Activated CD8-positive, alpha-beta T cell treated with anti-CD3 and anti-CD28 coated beads for 36 hours (primary cell): ENCODE measurements at regions not wholly inside any gene's neighbourhood (a gene's known extent, or its start where the extent isn't known, plus 50 kb on each side); places are given as distances from the start of the nearest gene placed in this dataset.

Experiments
- ATAC-seq: fragments of 200-7000 bp; cut with Tn5 transposase; one replicate; pipeline ENCODE4 v1.10.0; 2021; ENCODE audit warnings: mild to moderate bottlenecking, moderate library complexity
- CTCF ChIA-PET: fragments of 350-600 bp; sonication (Branson Sonifier 250); formaldehyde crosslinking; loops from one replicate; lab custom pipeline; 2021; ENCODE audit warnings: antibody characterized with exemption; lab: Charles Lee
- POLR2A ChIA-PET: fragments of 350-600 bp; sonication (Branson Sonifier 250); formaldehyde crosslinking; loops from one replicate; lab custom pipeline; 2021; ENCODE audit warnings: antibody characterized with exemption; lab: Charles Lee
- DNase-seq: peaks from one replicate; pipeline ENCODE4 v3.0.0-alpha.2; 2020
- H3K27ac Mint-ChIP-seq: one replicate; pipeline ENCODE4 v1.8.0; 2021; ENCODE audit warnings: mild to moderate bottlenecking, mixed read lengths
- H3K27me3 Mint-ChIP-seq: one replicate; pipeline ENCODE4 v1.8.0; 2021; ENCODE audit warnings: mixed read lengths
- H3K36me3 Mint-ChIP-seq: one replicate; pipeline ENCODE4 v1.8.0; 2021; ENCODE audit warnings: low read depth, mixed read lengths
- H3K4me1 Mint-ChIP-seq: one replicate; pipeline ENCODE4 v1.8.0; 2021; ENCODE audit warnings: low read depth, mixed read lengths
- H3K4me3 Mint-ChIP-seq: one replicate; pipeline ENCODE4 v1.8.0; 2021; ENCODE audit warnings: mild to moderate bottlenecking, moderate library complexity, mixed read lengths
- H3K9me3 Mint-ChIP-seq: one replicate; pipeline ENCODE4 v1.8.0; 2021; ENCODE audit warnings: mixed read lengths
- CTCF ChIP-seq: fragments of 200-600 bp; IDR thresholded peaks from one replicate; pipeline ENCODE4 v1.8.0; 2022; ENCODE audit warnings: antibody characterized with exemption, mild to moderate bottlenecking
- intact Hi-C: fragments of 100-400 bp; cut with micrococcal nuclease; formaldehyde crosslinking; loops from one replicate; pipeline ENCODE4 v1.10.0; 2022

GRCh38 chr17:33933576-33933975 is 321.5 kb upstream of the CCL2 start:
- ATAC-seq (no peak), DNase-seq (no peak)
- Mint-ChIP-seq H3K27ac (no peak overlapping the region), H3K9me3 (no peaks in the 10 kb centered on the region), H3K27me3 (peaks cover under 1% of the 10 kb centered on the region), H3K36me3 (no peaks in the 10 kb centered on the region), H3K4me1 (no peaks in the 10 kb centered on the region), H3K4me3 (no peak overlapping the region)
- intact Hi-C loops = no loop called here
- POLR2A ChIA-PET = no interaction called here
- TF ChIP-seq CTCF = no peak
- CTCF ChIA-PET = no interaction called here

GRCh38 chr17:33934696-33935095 is 320.4 kb upstream of the CCL2 start:
- ATAC-seq (no peak), DNase-seq (no peak)
- TF ChIP-seq CTCF = no peak
- CTCF ChIA-PET = no interaction called here
- Mint-ChIP-seq H3K36me3 (no peaks in the 10 kb centered on the region), H3K27ac (no peak overlapping the region), H3K4me3 (no peak overlapping the region), H3K27me3 (no peaks in the 10 kb centered on the region), H3K4me1 (no peaks in the 10 kb centered on the region), H3K9me3 (no peaks in the 10 kb centered on the region)
- intact Hi-C loops = no loop called here
- POLR2A ChIA-PET = no interaction called here

- CTCF ChIA-PET = no interaction called here
- intact Hi-C loops = no loop called here
- DNase-seq = no peak
- Mint-ChIP-seq H3K4me3 (no peak overlapping the region), H3K4me1 (no peaks in the 10 kb centered on the region), H3K9me3 (no peaks in the 10 kb centered on the region), H3K27me3 (no peaks in the 10 kb centered on the region), H3K36me3 (no peaks in the 10 kb centered on the region), H3K27ac (no peak overlapping the region)
- POLR2A ChIA-PET = no interaction called here
- no peak for ATAC-seq
- TF ChIP-seq CTCF = no peak
These were observed 319.3 kb upstream of the CCL2 start for GRCh38 chr17:33935822-33936221.

- Mint-ChIP-seq H3K4me1 (no peaks in the 10 kb centered on the region), H3K27me3 (no peaks in the 10 kb centered on the region), H3K9me3 (no peaks in the 10 kb centered on the region)
These were observed 318.3 kb upstream of the CCL2 start for GRCh38 chr17:33936764-33937163.

GRCh38 chr17:33939959-33940358 is 315.1 kb upstream of the CCL2 start:
- no peak for TF ChIP-seq CTCF
- intact Hi-C loops = no loop called here
- CTCF ChIA-PET = no interaction called here

More at GRCh38 chr17:33936764-33937163, 318.3 kb upstream of the CCL2 start:
- Mint-ChIP-seq H3K4me3 (no peak overlapping the region), H3K36me3 (no peaks in the 10 kb centered on the region), H3K27ac (no peak overlapping the region)
- ChIA-PET POLR2A (no interaction called here), CTCF (no interaction called here)
- TF ChIP-seq CTCF = no peak
- ATAC-seq (no peak), DNase-seq (no peak)
- intact Hi-C loops = no loop called here

More at GRCh38 chr17:33939959-33940358, 315.1 kb upstream of the CCL2 start:
- Mint-ChIP-seq H3K4me3 (no peak overlapping the region), H3K36me3 (no peaks in the 10 kb centered on the region), H3K27ac (no peak overlapping the region), H3K4me1 (no peaks in the 10 kb centered on the region), H3K9me3 (no peaks in the 10 kb centered on the region), H3K27me3 (no peaks in the 10 kb centered on the region)
- ATAC-seq = no peak
- DNase-seq = no peak
- POLR2A ChIA-PET = no interaction called here
